Neuronal stem cell (in vitro differentiated cells): ENCODE measurements at regions not wholly inside any gene's neighbourhood (a gene's known extent, or its start where the extent isn't known, plus 50 kb on each side); places are given as distances from the start of the nearest gene placed in this dataset.

Source experiments
- DNase-seq: peaks from one replicate; pipeline ENCODE4 v3.0.0-alpha.2; 2013; ENCODE audit warnings: low spot score
- H2AFZ ChIP-seq: one replicate; pipeline ENCODE4 v1.6.1; 2013; ENCODE audit warnings: mild to moderate bottlenecking, low read length, inconsistent platforms
- H2AK5ac ChIP-seq: 2 replicates; pipeline ENCODE4 v1.6.1; 2013; ENCODE audit warnings: low read depth, mild to moderate bottlenecking, inconsistent platforms, low read length, moderate library complexity, mixed read lengths
- H2BK120ac ChIP-seq: 2 replicates; pipeline ENCODE4 v1.6.1; 2013; ENCODE audit warnings: low read depth, mild to moderate bottlenecking, inconsistent platforms, low read length, moderate library complexity, mixed read lengths
- H2BK12ac ChIP-seq: one replicate; pipeline ENCODE4 v1.6.1; 2013; ENCODE audit warnings: low read length, inconsistent platforms
- H2BK15ac ChIP-seq: 2 replicates; pipeline ENCODE4 v1.6.1; 2013; ENCODE audit warnings: mild to moderate bottlenecking, low read length, inconsistent platforms, mixed read lengths
- H2BK5ac ChIP-seq: one replicate; pipeline ENCODE4 v1.6.1; 2013; ENCODE audit warnings: inconsistent platforms, mild to moderate bottlenecking, low read length, moderate library complexity
- H3K14ac ChIP-seq: one replicate; pipeline ENCODE4 v1.6.1; 2013; ENCODE audit warnings: low read length, inconsistent platforms
- H3K18ac ChIP-seq: 2 replicates; pipeline ENCODE4 v1.6.1; 2013; ENCODE audit warnings: low read length, inconsistent platforms
- H3K23ac ChIP-seq: 2 replicates; pipeline ENCODE4 v1.6.1; 2013; ENCODE audit warnings: low read depth, mild to moderate bottlenecking, mixed read lengths, low read length, inconsistent platforms; ENCODE audit not compliant: poor library complexity
- H3K27ac ChIP-seq: replicated peaks from 3 replicates; pipeline ENCODE4 v1.5.1; 2013; ENCODE audit warnings: low read length, inconsistent platforms
- H3K27me3 ChIP-seq, 3 experiments: 2 replicates each; pipeline ENCODE4 v1.6.1; 2013; ENCODE audit warnings: low read length in 3 of 3, mild to moderate bottlenecking in 2 of 3, inconsistent platforms in 1 of 3, low read depth in 1 of 3, mixed read lengths in 1 of 3, moderate library complexity in 1 of 3; ENCODE audit not compliant: control insufficient read depth in 3 of 3, insufficient read depth in 3 of 3
- H3K36me3 ChIP-seq, 2 donors: replicated peaks in 1 of 2; 2 replicates each; pipeline ENCODE4 v1.6.1; 2013; ENCODE audit warnings: low read length in 2 of 2; ENCODE audit not compliant: control insufficient read depth in 2 of 2, insufficient read depth in 2 of 2
- H3K4ac ChIP-seq: 2 replicates; pipeline ENCODE4 v1.6.1; 2013; ENCODE audit warnings: inconsistent platforms, mild to moderate bottlenecking, low read length, moderate library complexity
- H3K4me1 ChIP-seq, 2 donors: 1 replicate in 1 of 2; 2 replicates in 1 of 2; pipeline ENCODE4 v1.6.1; 2013; ENCODE audit warnings: low read length in 2 of 2, low read depth in 1 of 2; ENCODE audit not compliant: control insufficient read depth in 2 of 2, insufficient read depth in 1 of 2
- H3K4me2 ChIP-seq: one replicate; pipeline ENCODE4 v1.6.1; 2013; ENCODE audit warnings: mild to moderate bottlenecking, low read length, inconsistent platforms; ENCODE audit not compliant: insufficient read depth, poor library complexity, severe bottlenecking
- H3K4me3 ChIP-seq, 2 donors: 2 replicates each; pipeline ENCODE4 v1.5.1; 2013; ENCODE audit warnings: low read length in 2 of 2, mild to moderate bottlenecking in 2 of 2, inconsistent platforms in 1 of 2, moderate library complexity in 1 of 2
- H3K79me1 ChIP-seq: one replicate; pipeline ENCODE4 v1.6.1; 2013; ENCODE audit warnings: low read depth, mild to moderate bottlenecking, inconsistent platforms, low read length, moderate library complexity
- H3K9ac ChIP-seq: one replicate; pipeline ENCODE4 v1.6.1; 2013; ENCODE audit warnings: mild to moderate bottlenecking, low read depth, low read length, inconsistent platforms; ENCODE audit not compliant: poor library complexity
- H3K9me3 ChIP-seq, 2 donors: replicated peaks in 1 of 2; 2 replicates each; pipeline versions ENCODE3 to v1.6.1; 2013; ENCODE audit warnings: low read length in 2 of 2, mild to moderate bottlenecking in 2 of 2, inconsistent platforms in 1 of 2, low read depth in 1 of 2, mixed read lengths in 1 of 2, moderate library complexity in 1 of 2; ENCODE audit not compliant: control insufficient read depth in 2 of 2, insufficient read depth in 1 of 2
- H4K8ac ChIP-seq: one replicate; pipeline ENCODE4 v1.6.1; 2013; ENCODE audit warnings: low read depth, mild to moderate bottlenecking, inconsistent platforms, low read length, moderate library complexity
- H4K91ac ChIP-seq: one replicate; pipeline ENCODE4 v1.6.1; 2013; ENCODE audit warnings: low read length, low read depth, mild to moderate bottlenecking, inconsistent platforms; ENCODE audit not compliant: poor library complexity
- WGBS, 2 donors: extraction: QIAGEN DNeasy Blood & Tissue Kit; methylation state at CpG; one replicate each; pipeline ENCODE4 v1.1.7; 2013; ENCODE audit warnings: missing lambda C conversion rate in 2 of 2, mixed read lengths in 1 of 2; ENCODE audit not compliant: insufficient read length in 2 of 2, insufficient replicate concordance in 1 of 2; ENCODE audit errors: extremely low coverage in 2 of 2; 5-methylcytosine and 5-hydroxymethylcytosine counted together

GRCh38 chr11:131136486-131136885 lies 220.2 kb upstream of the SNX19 start:
- Histone ChIP-seq H2BK120ac (no peak overlapping the region), H2BK12ac (no peak overlapping the region), H3K4me1 (no peaks in the 10 kb centered on the region), H3K27ac (no peak overlapping the region), H2BK15ac (no peak overlapping the region), H3K79me1 (no peaks in the 10 kb centered on the region), H2AK5ac (no peak overlapping the region), H3K4me3 (no peak overlapping the region), H3K14ac (no peak overlapping the region), H3K36me3 (no peaks in the 10 kb centered on the region), H3K27me3 (no peaks in the 10 kb centered on the region), H4K8ac (no peak overlapping the region), H3K9me3 (no peaks in the 10 kb centered on the region), H4K91ac (no peak overlapping the region), H2BK5ac (no peak overlapping the region), H2AFZ (no peak overlapping the region), H3K4me2 (no peak overlapping the region), H3K18ac (no peak overlapping the region), H3K9ac (no peak overlapping the region), H3K23ac (no peak overlapping the region), H3K4ac (no peak overlapping the region)
- WGBS, 2 donors = no CpG with 5 or more reads among the region's 1 CpG
- no peak for DNase-seq

DNA sequence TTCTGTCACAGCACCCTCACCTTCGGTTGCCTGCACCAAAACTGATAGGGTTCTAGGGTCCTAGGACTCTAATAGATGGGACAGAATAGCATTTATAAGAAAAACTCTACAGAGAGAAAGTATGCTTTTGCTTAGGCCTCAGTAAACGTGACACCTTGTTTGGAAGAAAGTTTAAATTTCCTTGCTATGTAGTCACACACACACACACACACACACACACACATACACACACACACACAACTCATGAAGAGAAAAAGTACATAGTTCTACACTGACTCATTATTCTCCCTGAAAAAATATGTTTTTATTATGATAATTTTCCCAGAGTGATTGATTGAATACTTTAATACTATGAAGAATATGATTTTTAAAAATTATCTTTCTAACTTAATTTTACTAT lies 220.8 kb upstream of the SNX19 start:
- no peak for DNase-seq
- H2AFZ ChIP-seq = no peak overlapping the region
- H3K9me3 ChIP-seq = no peaks in the 10 kb centered on the region
- H3K79me1 ChIP-seq = no peaks in the 10 kb centered on the region
- H3K36me3 ChIP-seq = no peaks in the 10 kb centered on the region
- no peak overlapping the region for H2BK15ac ChIP-seq
- no peak overlapping the region for H3K9ac ChIP-seq
- no peak overlapping the region for H3K27ac ChIP-seq
- no CpG with 5 or more reads among the region's 2 CpGs for WGBS, 2 donors
- no peaks in the 10 kb centered on the region for H3K4me1 ChIP-seq
- no peaks in the 10 kb centered on the region for H3K27me3 ChIP-seq
- no peak overlapping the region for H3K14ac ChIP-seq
- no peak overlapping the region for H3K4me3 ChIP-seq
- no peak overlapping the region for H2BK12ac ChIP-seq
- no peak overlapping the region for H2BK5ac ChIP-seq
- H2AK5ac ChIP-seq = no peak overlapping the region
- H3K23ac ChIP-seq = no peak overlapping the region
- no peak overlapping the region for H2BK120ac ChIP-seq
- no peak overlapping the region for H3K4me2 ChIP-seq
- H4K91ac ChIP-seq = no peak overlapping the region
- no peak overlapping the region for H4K8ac ChIP-seq
- H3K18ac ChIP-seq = no peak overlapping the region
- H3K4ac ChIP-seq = no peak overlapping the region

GRCh38 chr11:131138731-131139130 lies 222.5 kb upstream of the SNX19 start:
- no peaks in the 10 kb centered on the region for H3K4me1 ChIP-seq
- no peak overlapping the region for H3K27ac ChIP-seq
- no peak overlapping the region for H3K18ac ChIP-seq
- no peaks in the 10 kb centered on the region for H3K36me3 ChIP-seq
- H2BK120ac ChIP-seq = no peak overlapping the region
- H3K79me1 ChIP-seq = no peaks in the 10 kb centered on the region
- no peak overlapping the region for H4K91ac ChIP-seq
- no peak overlapping the region for H2AFZ ChIP-seq
- no peak overlapping the region for H2BK15ac ChIP-seq
- H2AK5ac ChIP-seq = no peak overlapping the region
- H2BK12ac ChIP-seq = no peak overlapping the region
- H3K23ac ChIP-seq = no peak overlapping the region
- no peaks in the 10 kb centered on the region for H3K9me3 ChIP-seq
- H3K9ac ChIP-seq = no peak overlapping the region
- no CpG with 5 or more reads among the region's 4 CpGs for WGBS, 2 donors
- H3K4me2 ChIP-seq = no peak overlapping the region
- no peak overlapping the region for H3K4me3 ChIP-seq
- H3K14ac ChIP-seq = no peak overlapping the region
- no peak overlapping the region for H3K4ac ChIP-seq
- no peak overlapping the region for H2BK5ac ChIP-seq
- no peaks in the 10 kb centered on the region for H3K27me3 ChIP-seq
- no peak for DNase-seq
- H4K8ac ChIP-seq = no peak overlapping the region

GRCh38 chr11:131145791-131146190 lies 224.6 kb upstream of the NTM start:
- H3K9me3 ChIP-seq = no peaks in the 10 kb centered on the region
- no peak overlapping the region for H3K18ac ChIP-seq
- no peak overlapping the region for H3K27ac ChIP-seq
- H3K27me3 ChIP-seq = no peaks in the 10 kb centered on the region
- H4K8ac ChIP-seq = no peak overlapping the region
- no peaks in the 10 kb centered on the region for H3K79me1 ChIP-seq
- no peak overlapping the region for H2BK12ac ChIP-seq
- H2BK15ac ChIP-seq = no peak overlapping the region
- H2BK120ac ChIP-seq = no peak overlapping the region
- H3K4me3 ChIP-seq = no peak overlapping the region
- WGBS, 2 donors = no CpG with 5 or more reads among the region's 5 CpGs
- H3K23ac ChIP-seq = no peak overlapping the region
- no peak overlapping the region for H4K91ac ChIP-seq
- no peaks in the 10 kb centered on the region for H3K4me1 ChIP-seq
- H3K4me2 ChIP-seq = no peak overlapping the region
- H3K36me3 ChIP-seq = no peaks in the 10 kb centered on the region
- no peak for DNase-seq
- H2AK5ac ChIP-seq = no peak overlapping the region
- no peak overlapping the region for H2AFZ ChIP-seq
- H3K14ac ChIP-seq = no peak overlapping the region
- H3K9ac ChIP-seq = no peak overlapping the region
- H2BK5ac ChIP-seq = no peak overlapping the region
- no peak overlapping the region for H3K4ac ChIP-seq
